ENCODE measurements at regions not wholly inside any gene's neighbourhood (a gene's known extent, or its start where the extent isn't known, plus 50 kb on each side); places are given as distances from the start of the nearest gene placed in this dataset.

GRCh38 chr16:52805559-52806168, 247.0 kb downstream of the CHD9NB start:
- no peak overlapping the region for H3K27ac ChIP-seq (ENCODE audit: extremely low read depth, low read depth, low read length)
- no peaks in the 10 kb centered on the region for H3K9me3 ChIP-seq (ENCODE audit: control insufficient read depth, insufficient read depth, low read depth, low read length)
- ChIA-PET POLR2A (no interaction called here), CTCF (no interaction called here)
- no peak overlapping the region for H3K4me3 ChIP-seq (ENCODE audit: low read depth, low read length)
- TF ChIP-seq ZNF670 (tag by site-specific recombination; IDR thresholded peaks at IDR 0.05; ENCODE audit: low read depth) (no peak), ZBTB8A (tag by site-specific recombination; IDR thresholded peaks at IDR 0.05) (no peak), ZNF138 (tag by site-specific recombination; IDR thresholded peaks at IDR 0.05; ENCODE audit: borderline replicate concordance) (no peak), ZSCAN5A (tag by site-specific recombination; IDR thresholded peaks at IDR 0.05) (no peak), PRDM6 (tag by site-specific recombination; IDR thresholded peaks at IDR 0.05) (no peak), OSR2 (tag by site-specific recombination; IDR thresholded peaks at IDR 0.05) (no peak)
- no peaks in the 10 kb centered on the region for H3K4me1 ChIP-seq (ENCODE audit: control insufficient read depth, insufficient read depth, low read length)
- H3K36me3 ChIP-seq (ENCODE audit: control insufficient read depth in 2 of 2, insufficient read depth in 1 of 2, low read length in 2 of 2), result no peaks in the 10 kb centered on the region

GRCh38 chr16:52800432-52800831, 252.3 kb downstream of the CHD9NB start:
- Histone ChIP-seq H3K9me3 (ENCODE audit: control insufficient read depth, insufficient read depth, low read depth, low read length) (no peaks in the 10 kb centered on the region), H3K36me3 (ENCODE audit: control insufficient read depth in 2 of 2, insufficient read depth in 1 of 2, low read length in 2 of 2) (no peaks in the 10 kb centered on the region), H3K4me1 (ENCODE audit: control insufficient read depth, insufficient read depth, low read length) (no peaks in the 10 kb centered on the region), H3K27ac (ENCODE audit: extremely low read depth, low read depth, low read length) (no peak overlapping the region), H3K4me3 (ENCODE audit: low read depth, low read length) (no peak overlapping the region)
- no peak for TF ChIP-seq ZNF112 (tag by site-specific recombination; IDR thresholded peaks at IDR 0.05)
- no peak for TF ChIP-seq PATZ1 (tag by site-specific recombination; IDR thresholded peaks at IDR 0.05)
- TF ChIP-seq PRDM10 (tag by site-specific recombination; IDR thresholded peaks at IDR 0.05), result no peak
- no peak for TF ChIP-seq TRIM28 (IDR thresholded peaks at IDR 0.05; ENCODE audit: borderline replicate concordance, low read length)
- no peak for TF ChIP-seq ZNF18 (tag by site-specific recombination; IDR thresholded peaks at IDR 0.05)
- no peak for TF ChIP-seq ZNF677 (tag by site-specific recombination; IDR thresholded peaks at IDR 0.05)
- TF ChIP-seq ZFP41 (tag by site-specific recombination; IDR thresholded peaks at IDR 0.05; ENCODE audit: borderline replicate concordance), result no peak
- ChIA-PET CTCF (interaction anchor here (0.6 to 1.2 kb wide), 3 partner anchors 13 to 151 kb away, joined by 3 to 4 read pairs (median 3); no protein-coding TSS in a partner anchor), POLR2A (no interaction called here)

All from HEK293 (cell line).